IMR-90 (cell line): ENCODE measurements at regions not wholly inside any gene's neighbourhood (a gene's known extent, or its start where the extent isn't known, plus 50 kb on each side); places are given as distances from the start of the nearest gene placed in this dataset.

Experiments used
- ATAC-seq: fragments of 200-7000 bp; cut with Tn5 transposase; 2 replicates; pipeline ENCODE4 v1.9.1; 2020; ENCODE audit warnings: low read depth, mild to moderate bottlenecking, moderate library complexity
- BruUV-seq: library from RNA; stranded (reverse); fragments of 400-500 nt; replicated peaks from 2 replicates; lab custom pipeline; 2021; lab: Mats Ljungman, UMichigan
- CTCF ChIA-PET: fragments of 300-600 bp; formaldehyde crosslinking; extraction: SDS; loops from one replicate; lab custom pipeline; 2021; ENCODE audit warnings: antibody characterized with exemption; lab: Yijun Ruan, JAX
- POLR2A ChIA-PET: fragments of 300-600 bp; sonication (Branson Sonifier 250); formaldehyde crosslinking; loops from one replicate; lab custom pipeline; 2022; ENCODE audit warnings: antibody characterized with exemption; ENCODE audit not compliant: unreplicated experiment; lab: Charles Lee
- DNase-seq: peaks from one replicate; pipeline ENCODE4 v3.0.0; 2013
- H2AFZ ChIP-seq: replicated peaks from 2 replicates; pipeline ENCODE3; 2013; ENCODE audit warnings: low read length, mild to moderate bottlenecking; ENCODE audit not compliant: poor library complexity
- H2AK5ac ChIP-seq: 2 replicates; pipeline ENCODE4 v1.6.1; 2013; ENCODE audit warnings: low read depth, low read length, inconsistent platforms
- H2AK9ac ChIP-seq: replicated peaks from 2 replicates; pipeline ENCODE3; 2013; ENCODE audit warnings: mild to moderate bottlenecking, low read depth, low read length, moderate library complexity; ENCODE audit not compliant: poor library complexity
- H2BK120ac ChIP-seq: 2 replicates; pipeline ENCODE4 v1.6.1; 2013; ENCODE audit warnings: low read depth, low read length, inconsistent platforms
- H2BK15ac ChIP-seq: 3 replicates; pipeline ENCODE4 v1.6.1; 2013; ENCODE audit warnings: low read depth, low read length, inconsistent platforms
- H2BK20ac ChIP-seq: 2 replicates; pipeline ENCODE4 v1.6.1; 2013; ENCODE audit warnings: low read depth, mild to moderate bottlenecking, inconsistent platforms, low read length, moderate library complexity
- H2BK5ac ChIP-seq: 2 replicates; pipeline ENCODE4 v1.6.1; 2013; ENCODE audit warnings: mild to moderate bottlenecking, low read depth, low read length, inconsistent platforms; ENCODE audit not compliant: poor library complexity, severe bottlenecking
- H3K14ac ChIP-seq: replicated peaks from 2 replicates; pipeline ENCODE4 v1.6.1; 2013; ENCODE audit warnings: low read depth, low read length, inconsistent platforms
- H3K18ac ChIP-seq: 2 replicates; pipeline ENCODE4 v1.6.1; 2013; ENCODE audit warnings: low read depth, low read length, control low read depth
- H3K23ac ChIP-seq: 2 replicates; pipeline ENCODE4 v1.6.1; 2013; ENCODE audit warnings: low read depth, low read length, inconsistent platforms
- H3K27ac ChIP-seq: 2 replicates; pipeline ENCODE4 v1.5.1; 2013; ENCODE audit warnings: mild to moderate bottlenecking, control low read depth, low read length; ENCODE audit not compliant: insufficient read depth
- H3K27me3 ChIP-seq: 2 replicates; pipeline ENCODE4 v1.6.1; 2013; ENCODE audit warnings: low read length; ENCODE audit not compliant: control insufficient read depth, insufficient read depth
- H3K36me3 ChIP-seq: 2 replicates; pipeline ENCODE4 v1.6.1; 2013; ENCODE audit warnings: low read length, mixed read lengths; ENCODE audit not compliant: control insufficient read depth, insufficient read depth
- H3K4ac ChIP-seq: 2 replicates; pipeline ENCODE4 v1.6.1; 2013; ENCODE audit warnings: low read depth, low read length, inconsistent platforms
- H3K4me1 ChIP-seq: 2 replicates; pipeline ENCODE4 v1.6.1; 2013; ENCODE audit warnings: low read length, mixed read lengths; ENCODE audit not compliant: control insufficient read depth, insufficient read depth
- H3K4me2 ChIP-seq: 2 replicates; pipeline ENCODE4 v1.6.1; 2013; ENCODE audit warnings: low read depth, mild to moderate bottlenecking, control low read depth, low read length, moderate library complexity
- H3K4me3 ChIP-seq: 2 replicates; pipeline ENCODE4 v1.5.1; 2013; ENCODE audit warnings: low read depth, mild to moderate bottlenecking, control low read depth, low read length, moderate library complexity; ENCODE audit not compliant: insufficient read depth
- H3K56ac ChIP-seq: 2 replicates; pipeline ENCODE4 v1.6.1; 2013; ENCODE audit warnings: low read length, inconsistent platforms; ENCODE audit not compliant: insufficient read depth; ENCODE audit errors: extremely low read depth
- H3K79me1 ChIP-seq, 2 experiments: 2 replicates each; pipeline ENCODE4 v1.6.1; 2013; ENCODE audit warnings: low read length in 2 of 2, inconsistent platforms in 1 of 2, low read depth in 1 of 2
- H3K9ac ChIP-seq: 2 replicates; pipeline ENCODE4 v1.6.1; 2013; ENCODE audit warnings: low read depth, low read length, control low read depth
- H3K9me1 ChIP-seq: 2 replicates; pipeline ENCODE4 v1.6.1; 2013; ENCODE audit warnings: low read length, inconsistent platforms; ENCODE audit not compliant: insufficient read depth
- H3K9me3 ChIP-seq: 2 replicates; pipeline ENCODE4 v1.6.1; 2013; ENCODE audit warnings: low read length; ENCODE audit not compliant: control insufficient read depth, insufficient read depth
- H4K20me1 ChIP-seq: 2 replicates; pipeline ENCODE4 v1.6.1; 2013; ENCODE audit warnings: low read length, inconsistent platforms; ENCODE audit not compliant: insufficient read depth
- H4K5ac ChIP-seq: 2 replicates; pipeline ENCODE4 v1.6.1; 2013; ENCODE audit warnings: mild to moderate bottlenecking, low read depth, low read length, control low read depth
- H4K8ac ChIP-seq, 2 experiments: 2 replicates each; pipeline ENCODE4 v1.6.1; 2013; ENCODE audit warnings: low read depth in 2 of 2, low read length in 2 of 2, control low read depth in 1 of 2, inconsistent platforms in 1 of 2
- H4K91ac ChIP-seq: 2 replicates; pipeline ENCODE4 v1.6.1; 2013; ENCODE audit warnings: low read depth, low read length, inconsistent platforms; ENCODE audit not compliant: insufficient read depth
- CEBPB ChIP-seq: IDR thresholded peaks from 2 replicates; pipeline ENCODE4 v1.6.1; 2012; ENCODE audit warnings: low read depth, low read length, improper control_type of control experiment
- CHD1 ChIP-seq: IDR thresholded peaks from 2 replicates; pipeline ENCODE4 v1.6.1; 2012; ENCODE audit warnings: low read depth, low read length, improper control_type of control experiment
- CTCF ChIP-seq: conservative IDR thresholded peaks from 2 replicates; pipeline ENCODE4 v1.5.1; 2012; ENCODE audit warnings: mild to moderate bottlenecking, low read depth, low read length, improper control_type of control experiment
- ELK1 ChIP-seq: fragments of 150-350 bp; IDR thresholded peaks from 2 replicates; pipeline ENCODE4 v1.6.1; 2016; ENCODE audit warnings: low read depth, mild to moderate bottlenecking, low read length, moderate library complexity, borderline replicate concordance
- MAFK ChIP-seq: IDR thresholded peaks from 2 replicates; pipeline ENCODE4 v1.6.1; 2012; ENCODE audit warnings: low read depth, low read length, improper control_type of control experiment
- MAZ ChIP-seq: IDR thresholded peaks from 2 replicates; pipeline ENCODE4 v1.6.1; 2012; ENCODE audit warnings: low read depth, mild to moderate bottlenecking, low read length, improper control_type of control experiment, moderate library complexity, borderline replicate concordance
- MXI1 ChIP-seq: IDR thresholded peaks from 2 replicates; pipeline ENCODE4 v1.6.1; 2012; ENCODE audit warnings: low read depth, mild to moderate bottlenecking, low read length, moderate library complexity, borderline replicate concordance
- NFE2L2 ChIP-seq: fragments of 150-350 bp; IDR thresholded peaks from 2 replicates; pipeline ENCODE4 v1.6.1; 2016; ENCODE audit warnings: low read depth, mild to moderate bottlenecking, low read length
- POLR2A ChIP-seq: IDR thresholded peaks from 2 replicates; pipeline ENCODE4 v1.6.1; 2012; ENCODE audit warnings: mild to moderate bottlenecking, low read depth, low read length
- RCOR1 ChIP-seq: IDR thresholded peaks from 2 replicates; pipeline ENCODE4 v1.6.1; 2012; ENCODE audit warnings: mild to moderate bottlenecking, low read length, improper control_type of control experiment; ENCODE audit not compliant: insufficient replicate concordance
- RFX5 ChIP-seq: IDR thresholded peaks from 2 replicates; pipeline ENCODE4 v1.8.0; 2012; ENCODE audit warnings: low read depth, mild to moderate bottlenecking, low read length, moderate library complexity
- SMC3 ChIP-seq: fragments of 150-350 bp; IDR thresholded peaks from 2 replicates; pipeline ENCODE4 v1.6.1; 2016; ENCODE audit warnings: low read depth, mild to moderate bottlenecking, antibody characterized with exemption, low read length, moderate library complexity
- USF2 ChIP-seq: fragments of 150-350 bp; IDR thresholded peaks from 2 replicates; pipeline ENCODE4 v1.6.1; 2017; ENCODE audit warnings: mild to moderate bottlenecking, antibody characterized with exemption, low read length, low read depth
- WGBS, 2 experiments: methylation state at CpG; one replicate each; pipeline versions ENCODE4 v1.1.5 to v1.1.7; 2013; ENCODE audit warnings: missing lambda C conversion rate in 2 of 2; ENCODE audit not compliant: insufficient read length in 1 of 2; ENCODE audit errors: extremely low coverage in 2 of 2; 5-methylcytosine and 5-hydroxymethylcytosine counted together
- dilution Hi-C: fragments of 300-500 bp; cut with HindIII; formaldehyde crosslinking; loops from one replicate; pipeline ENCODE4 v1.14.3; 2018; ENCODE audit warnings: low sequenced_read_pairs; ENCODE audit not compliant: unreplicated experiment
- in situ Hi-C: fragments of 300-500 bp; cut with MboI; formaldehyde crosslinking; loops from 3 replicates; pipeline ENCODE4 v1.14.3; 2019; ENCODE audit warnings: low sequenced_read_pairs, inconsistent platforms, mixed read lengths
- intact Hi-C: fragments of 100-400 bp; cut with micrococcal nuclease; formaldehyde crosslinking; loops from 2 replicates; pipeline ENCODE4 v1.10.0; 2022

GRCh38 chr5:34570721-34571676 is 85.1 kb upstream of the RAI14 start:
- Histone ChIP-seq H3K9me1 (peaks cover 29% of the 10 kb centered on the region), H3K27me3 (no peaks in the 10 kb centered on the region), H3K4me1 (peaks cover 24% of the 10 kb centered on the region), H2BK20ac (peak overlapping the region; percentile 98), H4K5ac (peak overlapping the region; percentile 100), H3K36me3 (no peaks in the 10 kb centered on the region), H4K8ac (peak overlapping the region; percentile 89 to 95), H3K9ac (peak overlapping the region; percentile 63), H2AK9ac (peak overlapping the region; percentile 83), H4K20me1 (no peaks in the 10 kb centered on the region), H3K56ac (peak overlapping the region; percentile 94), H2AFZ (peak overlapping the region; percentile 75), H2BK5ac (peak overlapping the region; percentile 98), H4K91ac (peak overlapping the region; percentile 97), H2BK120ac (peak overlapping the region; percentile 98), H3K27ac (peak overlapping the region; percentile 95), H3K4me2 (peak overlapping the region; percentile 31; the same call in 1 of the 2 replicates), H3K23ac (peak overlapping the region; percentile 97), H3K4ac (peak overlapping the region; percentile 96), H2AK5ac (peak overlapping the region; percentile 96), H3K79me1 (peaks cover 7 to 18% of the 10 kb centered on the region in 2 experiments; a peak in 3 of 4 replicates), H2BK15ac (peak overlapping the region; percentile 92), H3K14ac (peak overlapping the region; percentile 93), H3K18ac (peak overlapping the region; percentile 97), H3K9me3 (no peaks in the 10 kb centered on the region), H3K4me3 (no peak overlapping the region)
- BruUV-seq: no TSS peak
- ChIA-PET POLR2A (interaction anchor here (1.0 kb wide), 1 partner anchor 56 kb away, joined by 4 read pairs; no protein-coding TSS in a partner anchor), CTCF (no interaction called here)
- in situ Hi-C loops: no loop called here
- 17% methylated on average over 1 of the region's 5 CpGs; no CpG with 5 or more reads in 1 of the 2 experiments for WGBS, 2 experiments
- peak; percentile 84 for ATAC-seq
- DNase-seq: peak; percentile 87
- no peak for TF ChIP-seq CTCF
- TF ChIP-seq MAZ: no peak
- TF ChIP-seq RCOR1: no peak
- TF ChIP-seq NFE2L2: no peak
- peak; percentile 81 for TF ChIP-seq MAFK
- no peak for TF ChIP-seq RFX5
- no peak for TF ChIP-seq USF2
- no peak for TF ChIP-seq ELK1
- TF ChIP-seq SMC3: no peak
- TF ChIP-seq POLR2A: no peak; the same call in 1 of the 2 replicates
- no peak for TF ChIP-seq MXI1
- no peak for TF ChIP-seq CHD1
- TF ChIP-seq CEBPB: peak; percentile 84
- dilution Hi-C loops: no loop called here
- intact Hi-C loops: loop anchor here (2.0 kb wide), 1 partner anchor 36 kb away; no protein-coding TSS in a partner anchor
